Skin epidermis (tissue), 12 donors: ENCODE measurements at regions not wholly inside any gene's neighbourhood (a gene's known extent, or its start where the extent isn't known, plus 50 kb on each side); places are given as distances from the start of the nearest gene placed in this dataset.
A peak's percentile ranks its signal among the peaks of the same experiment; 100 is the strongest.

Experiments used
- H3K27ac ChIP-seq, 21 experiments: fragments of 200-600 bp; sonication (generic) in 11 of 21; one replicate each; pipeline ENCODE4 v1.5.0; 2020; ENCODE audit warnings: mild to moderate bottlenecking in 3 of 21, inconsistent platforms in 2 of 21, moderate library complexity in 2 of 21
- H3K4me3 ChIP-seq, 7 experiments: fragments of 200-600 bp; sonication (generic) in 2 of 7; one replicate each; pipeline ENCODE4 v1.5.0; 2020; ENCODE audit warnings: inconsistent platforms in 2 of 7, mild to moderate bottlenecking in 2 of 7, moderate library complexity in 1 of 7

- Histone ChIP-seq H3K27ac (no peak overlapping the region), H3K4me3 (no peak overlapping the region)
These were observed 282.6 kb downstream of the BARHL2 start for GRCh38 chr1:90434460-90434859.

GRCh38 chr1:90417126-90417525 lies 300.0 kb downstream of the BARHL2 start:
- no peak overlapping the region for H3K27ac ChIP-seq
- no peak overlapping the region for H3K4me3 ChIP-seq

DNA sequence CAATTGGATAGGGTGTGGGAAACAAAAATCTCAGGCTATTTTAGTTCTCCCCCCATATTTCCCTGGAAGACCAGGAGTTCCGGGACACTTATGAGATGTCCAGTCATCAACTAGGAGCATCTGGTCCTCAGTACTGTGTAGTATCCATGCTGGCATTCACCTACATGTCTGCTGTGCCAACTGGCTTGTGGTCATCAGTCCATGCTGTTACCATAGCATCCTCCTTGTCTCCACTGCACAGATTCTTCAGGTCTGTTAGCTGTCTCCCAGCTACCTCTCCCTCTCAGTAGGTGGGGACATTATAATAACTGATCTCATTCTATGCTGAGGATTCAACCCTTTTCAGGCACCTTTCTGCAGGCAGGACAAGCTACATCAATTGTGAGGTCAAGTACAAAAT lies 302.9 kb downstream of the BARHL2 start:
- Histone ChIP-seq H3K4me3 (no peak overlapping the region), H3K27ac (no peak overlapping the region)

DNA sequence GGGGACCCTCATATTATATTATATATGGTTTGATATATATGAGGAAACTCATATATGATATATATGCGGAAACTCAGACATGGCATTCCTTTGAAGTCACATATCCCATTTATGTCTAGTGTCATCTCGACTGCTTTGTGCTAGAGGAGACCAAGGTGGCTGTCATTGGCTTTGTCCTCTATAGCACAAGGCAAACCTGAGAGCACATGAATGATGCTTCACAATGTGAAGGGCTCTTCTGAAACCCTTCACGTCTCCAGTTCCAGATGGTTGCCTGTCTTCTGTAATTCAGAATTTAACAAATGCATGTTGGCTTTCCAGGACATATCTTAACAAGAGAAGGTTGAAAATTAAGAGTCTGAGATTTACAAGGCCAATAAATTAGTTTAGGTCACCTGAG lies 303.6 kb downstream of the BARHL2 start:
- no peak overlapping the region for H3K4me3 ChIP-seq
- H3K27ac ChIP-seq, result no peak overlapping the region

DNA sequence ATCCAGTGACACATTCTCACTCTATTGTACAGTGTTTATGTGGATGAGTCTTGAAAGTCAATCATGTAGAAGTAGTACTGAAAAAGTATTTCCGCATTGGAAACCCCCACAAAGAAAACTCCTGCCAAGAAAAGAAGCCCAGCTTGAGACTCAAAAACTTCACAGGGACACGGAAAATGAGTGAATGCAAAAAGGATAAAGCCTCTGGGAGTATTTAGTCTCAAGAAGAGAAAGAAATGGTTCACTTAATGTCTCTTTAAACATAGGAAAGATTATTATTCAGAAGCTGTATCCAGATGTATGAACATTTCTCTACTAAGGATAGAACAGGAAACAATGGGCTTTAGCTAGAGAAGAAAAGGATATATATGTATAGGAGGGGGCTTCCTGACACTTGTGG lies 304.5 kb downstream of the BARHL2 start:
- Histone ChIP-seq H3K27ac (no peak overlapping the region), H3K4me3 (no peak overlapping the region)

GRCh38 chr1:90411185-90411584 lies 305.9 kb downstream of the BARHL2 start:
- Histone ChIP-seq H3K27ac (no peak overlapping the region), H3K4me3 (no peak overlapping the region)

GRCh38 chr1:90407737-90408136 lies 309.4 kb downstream of the BARHL2 start:
- H3K4me3 ChIP-seq, result no peak overlapping the region
- H3K27ac ChIP-seq, result no peak overlapping the region

DNA sequence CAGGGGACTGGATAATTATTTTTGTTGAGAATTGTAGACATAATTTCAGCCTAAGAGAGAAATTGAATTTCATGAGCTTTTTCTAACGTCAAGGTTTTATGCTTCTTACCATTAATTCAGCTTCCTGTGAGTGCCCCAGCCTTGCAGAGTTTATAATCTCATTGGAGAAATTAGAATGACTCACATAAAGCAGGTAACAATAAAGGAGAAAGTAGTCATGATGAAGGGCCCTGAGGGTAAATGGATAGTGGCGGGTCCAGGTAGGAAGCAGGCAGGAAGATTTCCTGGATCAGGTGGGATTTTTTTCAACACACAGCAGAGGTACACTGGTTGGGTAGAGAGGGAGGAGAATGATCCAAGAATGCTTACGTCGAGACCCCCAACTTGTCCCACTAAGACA lies 311.4 kb downstream of the BARHL2 start:
- Histone ChIP-seq H3K27ac (no peak overlapping the region), H3K4me3 (no peak overlapping the region)

- Histone ChIP-seq H3K27ac (no peak overlapping the region), H3K4me3 (no peak overlapping the region)
These were observed 313.9 kb downstream of the BARHL2 start for GRCh38 chr1:90402893-90403849.

DNA sequence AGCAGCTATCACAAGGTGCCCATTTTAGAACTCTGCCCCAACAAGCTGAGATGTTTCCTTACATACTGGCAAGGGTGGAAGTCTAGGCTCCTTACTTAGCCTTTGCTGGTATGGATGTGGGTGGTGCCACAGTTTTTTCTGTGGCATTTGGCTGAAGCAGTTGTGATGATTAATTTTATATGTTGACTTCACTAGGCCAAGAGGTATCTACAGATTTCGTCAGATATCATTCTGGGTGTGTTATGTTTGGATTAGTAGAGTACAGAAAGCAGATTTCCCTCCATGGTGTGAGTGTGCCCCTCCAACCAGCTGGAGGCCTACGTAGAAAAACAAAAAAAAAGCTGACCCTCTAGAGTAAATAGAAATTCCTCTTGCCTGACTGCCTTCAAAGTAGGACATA lies 317.0 kb downstream of the BARHL2 start:
- peak overlapping the region in 1 of 21 experiments; percentile 3 for H3K27ac ChIP-seq
- H3K4me3 ChIP-seq, result no peak overlapping the region

DNA sequence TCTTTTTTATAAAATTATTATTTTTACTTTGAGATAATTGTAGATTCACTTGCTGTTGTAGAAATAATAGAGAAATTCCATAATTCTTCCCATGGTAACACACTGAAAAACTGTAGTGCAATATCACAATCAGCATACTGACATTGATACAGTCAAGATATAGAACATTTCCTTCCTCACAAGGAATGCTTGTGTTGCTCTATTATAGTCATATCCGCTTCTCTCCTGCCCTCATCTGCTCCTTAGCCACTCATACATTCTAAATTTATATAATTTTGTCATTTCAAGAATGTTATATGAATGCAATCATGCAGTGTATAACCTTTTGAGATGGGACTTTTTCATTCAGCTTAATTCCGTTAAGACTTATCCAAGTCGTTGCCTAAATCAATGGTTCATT lies 320.2 kb downstream of the BARHL2 start:
- Histone ChIP-seq H3K27ac (no peak overlapping the region), H3K4me3 (no peak overlapping the region)

- H3K4me3 ChIP-seq, result no peak overlapping the region
- H3K27ac ChIP-seq, result no peak overlapping the region
These were observed 322.9 kb downstream of the BARHL2 start for GRCh38 chr1:90394247-90394646.

- no peak overlapping the region for H3K27ac ChIP-seq
- H3K4me3 ChIP-seq, result no peak overlapping the region
These were observed 324.1 kb downstream of the BARHL2 start for GRCh38 chr1:90393025-90393424.

DNA sequence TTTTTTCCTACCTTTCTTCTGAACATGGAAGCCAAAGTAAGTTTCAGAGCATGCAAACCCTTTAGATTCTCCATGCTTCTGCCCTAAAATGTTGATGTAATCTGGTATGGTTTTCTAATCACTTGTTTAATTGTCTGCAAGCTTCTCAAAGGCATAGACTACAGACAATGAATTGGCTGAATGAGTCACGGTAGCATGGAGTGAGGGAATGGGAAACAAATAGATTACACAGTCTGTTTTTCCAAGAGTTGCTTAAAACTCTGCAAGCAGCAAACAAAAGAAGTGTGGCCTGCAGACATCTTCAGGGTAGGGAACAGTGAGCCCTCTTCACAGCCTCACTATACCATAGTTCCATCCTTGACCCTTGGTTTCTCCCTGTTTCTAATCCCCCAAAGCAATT lies 326.0 kb downstream of the BARHL2 start:
- Histone ChIP-seq H3K27ac (no peak overlapping the region), H3K4me3 (no peak overlapping the region)

- H3K4me3 ChIP-seq, result no peak overlapping the region
- H3K27ac ChIP-seq, result peak overlapping the region in 1 of 21 experiments; percentile 5
These were observed 329.3 kb downstream of the BARHL2 start for GRCh38 chr1:90387805-90388204.

DNA sequence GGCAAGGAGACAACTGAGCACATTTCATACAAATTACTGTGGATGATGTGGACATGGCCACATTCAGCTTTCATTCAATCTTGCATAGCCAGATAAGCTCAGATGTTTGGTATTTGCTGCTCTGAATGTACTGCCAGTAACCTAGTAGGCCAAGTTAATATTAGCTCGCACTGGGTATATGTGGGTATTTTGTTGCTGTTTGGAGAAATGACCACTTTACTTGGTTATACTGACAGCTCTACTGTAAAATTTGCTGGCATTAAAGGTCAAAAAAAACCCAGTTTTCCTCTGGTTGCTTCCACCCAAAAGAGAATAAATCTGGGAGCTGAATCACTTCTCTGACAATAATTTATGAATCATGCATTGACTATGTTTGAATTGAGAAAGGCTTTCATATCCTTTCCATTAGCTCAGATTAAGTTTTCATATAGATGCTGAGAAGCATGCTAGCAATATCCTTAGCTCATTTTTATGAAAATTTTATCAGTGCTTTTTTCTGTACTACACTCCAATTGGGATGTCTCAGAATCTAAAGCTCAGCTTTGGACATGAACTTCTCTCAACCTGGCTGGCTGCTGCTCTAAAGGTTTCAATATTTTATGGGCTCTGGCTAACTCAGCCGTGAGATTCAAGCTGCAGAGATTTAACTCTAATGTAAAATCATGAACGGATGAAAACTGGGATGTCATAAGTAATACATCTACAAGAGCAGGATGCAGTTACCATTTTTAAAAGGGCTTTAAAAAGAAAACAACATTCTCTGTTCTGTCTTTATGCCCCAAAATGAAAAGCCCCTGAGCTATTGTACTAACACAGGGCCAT lies 330.0 kb downstream of the BARHL2 start:
- Histone ChIP-seq H3K4me3 (no peak overlapping the region), H3K27ac (peak overlapping the region in 1 of 21 experiments; percentile 5)

GRCh38 chr1:90384193-90384592 lies 332.9 kb downstream of the BARHL2 start:
- H3K27ac ChIP-seq, result no peak overlapping the region
- no peak overlapping the region for H3K4me3 ChIP-seq

- Histone ChIP-seq H3K27ac (no peak overlapping the region), H3K4me3 (no peak overlapping the region)
These were observed 334.9 kb downstream of the BARHL2 start for GRCh38 chr1:90382161-90382560.

DNA sequence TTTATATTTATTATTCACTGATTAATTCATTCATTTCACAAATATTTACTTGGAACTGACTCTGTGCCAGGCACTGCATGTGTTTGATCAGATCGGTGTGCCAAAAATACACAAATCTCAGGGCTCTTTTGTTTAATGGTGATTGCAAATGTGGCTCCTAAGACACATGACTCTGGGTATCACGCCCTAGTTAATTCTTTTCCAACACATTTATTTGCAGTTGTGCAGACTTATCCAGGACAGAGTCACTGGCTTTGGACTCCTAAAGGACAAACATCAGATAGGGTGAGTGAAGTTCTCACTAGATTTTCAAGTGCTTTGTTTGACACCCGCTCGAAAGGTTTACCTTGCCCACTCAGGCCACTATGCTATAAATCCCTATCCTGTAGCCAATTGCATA lies 335.5 kb downstream of the BARHL2 start:
- Histone ChIP-seq H3K27ac (no peak overlapping the region), H3K4me3 (no peak overlapping the region)

DNA sequence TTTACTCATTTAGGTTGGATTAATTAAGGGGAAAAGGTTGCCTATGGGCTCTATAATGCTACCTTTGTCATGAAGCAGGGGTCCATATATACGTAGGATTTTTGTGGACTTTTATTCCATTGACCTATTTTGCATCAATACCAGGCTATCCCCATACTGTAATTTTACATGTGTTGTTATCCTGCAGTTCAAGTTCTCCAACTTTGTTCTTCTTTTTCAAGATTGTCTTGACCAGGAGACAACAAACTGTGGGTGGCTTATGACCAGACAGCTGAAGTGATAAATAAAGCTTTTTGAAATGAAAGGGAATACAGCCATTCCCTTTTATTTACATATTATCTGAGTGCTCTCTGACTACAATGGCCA lies 345.7 kb downstream of the BARHL2 start:
- Histone ChIP-seq H3K27ac (no peak overlapping the region), H3K4me3 (no peak overlapping the region)
